Heart left ventricle (tissue), 16 donors: ENCODE measurements at regions not wholly inside any gene's neighbourhood (a gene's known extent, or its start where the extent isn't known, plus 50 kb on each side); places are given as distances from the start of the nearest gene placed in this dataset.

Source experiments
- ATAC-seq, 4 donors: fragments of 200-7000 bp; cut with Tn5 transposase; one replicate each; pipeline ENCODE4 v1.9.1; 2020 to 2022; ENCODE audit warnings: moderate library complexity in 4 of 4, mild to moderate bottlenecking in 3 of 4, moderate number of reproducible peaks in 1 of 4
- DNase-seq, 5 donors: peaks; one replicate each; pipeline ENCODE4 v3.0.0-alpha.2; 2020
- H3K27ac ChIP-seq, 12 donors: fragments of 200-600 bp; sonication (generic) in 4 of 12; one replicate each; pipeline versions ENCODE4 v1.5.0 to v1.8.0; 2016 to 2022; ENCODE audit warnings: mild to moderate bottlenecking in 2 of 12
- H3K27me3 ChIP-seq, 9 donors: fragments of 200-600 bp; sonication (generic) in 2 of 9; one replicate each; pipeline versions ENCODE4 v1.5.1 to v1.8.0; 2016 to 2022; ENCODE audit warnings: mild to moderate bottlenecking in 3 of 9
- H3K36me3 ChIP-seq, 9 donors: fragments of 200-600 bp; sonication (generic) in 2 of 9; one replicate each; pipeline versions ENCODE4 v1.5.0 to v1.8.0; 2018 to 2022; ENCODE audit warnings: mild to moderate bottlenecking in 2 of 9
- H3K4me1 ChIP-seq, 12 donors: fragments of 200-600 bp; sonication (generic) in 4 of 12; one replicate each; pipeline versions ENCODE4 v1.5.0 to v1.8.0; 2016 to 2022; ENCODE audit warnings: mild to moderate bottlenecking in 3 of 12
- H3K4me3 ChIP-seq, 12 donors: fragments of 200-600 bp; sonication (generic) in 4 of 12; one replicate each; pipeline versions ENCODE4 v1.5.0 to v1.8.0; 2017 to 2022; ENCODE audit warnings: mild to moderate bottlenecking in 9 of 12, moderate library complexity in 4 of 12
- H3K9me3 ChIP-seq, 12 donors: fragments of 200-600 bp; sonication (generic) in 4 of 12; one replicate each; pipeline versions ENCODE4 v1.5.0 to v1.8.0; 2016 to 2022; ENCODE audit warnings: mild to moderate bottlenecking in 1 of 12
- POLR2A ChIP-seq, 2 donors: fragments of 450-650 bp; IDR thresholded peaks; one replicate each; pipeline ENCODE4 v1.6.1; 2017; ENCODE audit warnings: antibody characterized with exemption in 2 of 2, mild to moderate bottlenecking in 2 of 2, moderate library complexity in 2 of 2
- WGBS, 4 donors: extraction: QIAGEN DNeasy Blood & Tissue Kit in 2 of 4; methylation state at CpG; one replicate each; pipeline versions ENCODE4 v1.1.5 to v1.1.7; 2013 to 2018; 5-methylcytosine and 5-hydroxymethylcytosine counted together
- intact Hi-C, 10 donors: fragments of 100-400 bp; cut with DNase I; formaldehyde crosslinking; loops; one replicate each; pipeline versions ENCODE4 v1.11.1 to v1.14.2; 2022
- TF ChIP-seq, protein P1 (sequence below), 12 donors: fragments of 200-600 bp; sonication (generic) in 4 of 12; IDR thresholded peaks; one replicate each; pipeline versions ENCODE4 v1.5.0 to v1.8.0; 2018 to 2022; ENCODE audit warnings: antibody characterized with exemption in 12 of 12, mild to moderate bottlenecking in 5 of 12
- donor health status: ischemic (EF 13 %, LVEDD 7.1; RV severe dilation, severe dysfunction).
- donor health status: healthy with polysubstance abuse.
- donor health status: DM: no; HTN: yes; CAD: no.
- donor health status: DM: no; HTN: no; CAD: no.
- donor health status: ischemic (EF 25% LVEDD 6.9; RV normal size, moderate dysfunction).
- donor health status: ischemic (EF 25% LVEDD 5.7; RV mildly dilated, moderate dysfunction).
- donor health status: healthy.
- donor health status: DM: yes; HTN: yes; CAD: no.
- donor health status: ischemic (EF 35%, LVEDD 5.7; RV mildly dilated, moderate dysfunction).
- donor health status: nonischemic (EF 11% LVEDD 7.7; RV severe dilation, severe dysfunction).
- donor health status: DM: yes; HTN: yes; CAD: no.
- donor health status: PGD.
- donor health status: ischemic (EF 29% LVEDD 5.4; RV normal size, mild dysfunction).
- donor health status: nonischemic (EF 23%, LVEDD 6.1; RV moderate dilation, normal function).

DNA sequence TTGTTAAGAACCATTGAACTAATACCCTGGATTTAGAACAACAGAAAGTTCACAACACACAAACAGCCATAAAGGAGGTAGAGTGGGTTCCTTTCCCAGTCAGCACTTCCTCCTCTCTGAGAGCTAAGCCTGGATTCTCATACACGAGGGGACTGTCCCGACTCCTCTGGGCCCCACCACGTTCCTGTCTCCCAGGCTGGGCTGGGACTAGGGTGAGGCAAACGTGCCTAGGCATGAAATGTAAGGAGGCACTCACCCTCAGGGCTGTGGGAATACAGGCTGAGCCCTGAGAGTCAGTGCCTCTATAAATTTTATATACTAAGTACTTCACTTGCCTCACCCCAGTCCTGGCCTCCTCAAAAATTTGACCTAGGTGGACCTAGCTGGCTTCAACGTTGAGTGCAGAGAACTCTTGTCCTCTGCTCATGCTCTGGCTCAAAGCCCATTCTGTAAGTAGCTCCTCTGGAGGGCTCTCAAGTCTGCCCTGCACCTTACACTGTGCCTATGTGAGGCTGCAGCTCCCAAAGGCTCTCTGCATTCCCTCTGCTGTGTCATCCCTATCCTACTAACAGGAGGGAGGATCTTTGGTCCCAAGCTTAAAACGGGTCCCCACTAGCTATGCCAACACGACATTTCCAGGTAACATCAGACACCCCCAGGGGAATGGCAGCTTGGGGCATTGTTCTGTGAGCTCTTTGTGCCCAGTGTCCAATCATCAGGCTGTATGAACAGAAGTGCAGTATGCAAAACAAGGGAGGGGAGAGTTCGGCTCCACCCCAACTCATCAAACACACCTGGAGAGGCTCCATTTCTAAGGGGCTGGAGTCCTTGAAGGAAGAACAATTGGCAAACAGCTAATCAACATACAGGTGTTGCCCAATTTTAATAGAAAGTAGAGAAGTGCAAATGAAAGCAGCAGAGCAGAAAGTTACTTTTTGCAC lies 233.2 kb downstream of the RPLP1 start:
- peaks cover 0 to 21% (median 0%) of the 10 kb centered on the region in 9 donors for H3K27me3 ChIP-seq
- H3K9me3 ChIP-seq = peaks cover 0 to 48% (median 15%) of the 10 kb centered on the region in 12 donors
- no peaks in the 10 kb centered on the region for H3K4me1 ChIP-seq
- no peaks in the 10 kb centered on the region for H3K36me3 ChIP-seq
- TF ChIP-seq, protein P1, sequence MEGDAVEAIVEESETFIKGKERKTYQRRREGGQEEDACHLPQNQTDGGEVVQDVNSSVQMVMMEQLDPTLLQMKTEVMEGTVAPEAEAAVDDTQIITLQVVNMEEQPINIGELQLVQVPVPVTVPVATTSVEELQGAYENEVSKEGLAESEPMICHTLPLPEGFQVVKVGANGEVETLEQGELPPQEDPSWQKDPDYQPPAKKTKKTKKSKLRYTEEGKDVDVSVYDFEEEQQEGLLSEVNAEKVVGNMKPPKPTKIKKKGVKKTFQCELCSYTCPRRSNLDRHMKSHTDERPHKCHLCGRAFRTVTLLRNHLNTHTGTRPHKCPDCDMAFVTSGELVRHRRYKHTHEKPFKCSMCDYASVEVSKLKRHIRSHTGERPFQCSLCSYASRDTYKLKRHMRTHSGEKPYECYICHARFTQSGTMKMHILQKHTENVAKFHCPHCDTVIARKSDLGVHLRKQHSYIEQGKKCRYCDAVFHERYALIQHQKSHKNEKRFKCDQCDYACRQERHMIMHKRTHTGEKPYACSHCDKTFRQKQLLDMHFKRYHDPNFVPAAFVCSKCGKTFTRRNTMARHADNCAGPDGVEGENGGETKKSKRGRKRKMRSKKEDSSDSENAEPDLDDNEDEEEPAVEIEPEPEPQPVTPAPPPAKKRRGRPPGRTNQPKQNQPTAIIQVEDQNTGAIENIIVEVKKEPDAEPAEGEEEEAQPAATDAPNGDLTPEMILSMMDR (IDR thresholded peaks at IDR 0.05) = no peak
- no peak for TF ChIP-seq POLR2A (IDR thresholded peaks at IDR 0.05)
- no peak overlapping the region for H3K27ac ChIP-seq
- no peak for DNase-seq
- intact Hi-C loops = no loop called here
- H3K4me3 ChIP-seq = no peak overlapping the region
- WGBS, 4 donors = 65 to 72% (median 68%) methylated on average over 7 to 8 of the region's 8 CpGs
- no peak for ATAC-seq

DNA sequence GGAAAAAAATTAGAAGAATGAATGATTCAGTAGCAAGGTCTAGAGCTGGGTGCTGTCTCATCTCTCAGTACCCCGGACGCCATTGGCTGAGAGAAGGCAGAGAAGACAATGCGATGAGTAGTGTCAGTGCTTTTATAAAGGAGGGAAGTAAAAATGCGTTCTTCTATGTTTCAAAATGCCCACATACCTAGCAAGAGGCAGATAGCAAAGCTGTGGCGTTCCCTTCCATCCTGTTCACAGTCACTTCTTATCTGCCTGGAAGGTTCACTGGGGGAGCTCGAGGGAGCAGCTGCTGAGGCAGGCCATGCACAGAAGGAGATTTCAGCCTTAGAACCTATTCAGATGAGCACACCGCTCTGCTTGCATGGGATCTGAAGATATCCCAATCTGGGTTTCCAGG lies 234.0 kb downstream of the RPLP1 start:
- H3K9me3 ChIP-seq = peaks cover 0 to 48% (median 15%) of the 10 kb centered on the region in 12 donors
- ATAC-seq = no peak
- no peak for TF ChIP-seq POLR2A (IDR thresholded peaks at IDR 0.05)
- TF ChIP-seq, protein P1 (IDR thresholded peaks at IDR 0.05) = no peak
- H3K4me1 ChIP-seq = no peaks in the 10 kb centered on the region
- DNase-seq = no peak
- WGBS, 4 donors = 48 to 57% (median 53%) methylated on average over 7 of the region's 7 CpGs
- H3K4me3 ChIP-seq = no peak overlapping the region
- intact Hi-C loops = no loop called here
- H3K27ac ChIP-seq = no peak overlapping the region
- peaks cover 0 to 21% (median 0%) of the 10 kb centered on the region in 9 donors for H3K27me3 ChIP-seq
- H3K36me3 ChIP-seq = no peaks in the 10 kb centered on the region

DNA sequence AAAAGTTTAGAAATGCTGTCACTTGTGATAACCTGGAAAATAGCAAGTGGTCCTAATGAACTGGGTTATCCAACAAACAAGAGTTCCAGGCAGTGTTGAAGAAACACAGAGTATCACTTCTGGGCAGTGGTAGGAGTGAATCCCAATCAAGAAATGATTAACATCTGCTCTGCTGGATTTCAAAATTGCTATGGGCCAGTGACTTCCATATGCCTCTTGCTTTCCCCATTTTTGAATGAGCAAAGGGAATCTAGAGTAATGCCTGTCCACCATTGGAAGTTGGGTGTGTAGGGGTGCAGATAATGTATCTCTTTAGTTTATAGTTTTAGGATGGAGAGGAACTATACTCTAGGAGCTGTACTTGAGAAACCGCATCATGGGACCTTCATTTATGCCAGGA lies 236.5 kb downstream of the RPLP1 start:
- H3K27ac ChIP-seq = no peak overlapping the region
- H3K4me1 ChIP-seq = peaks cover 0 to 6% (median 0%) of the 10 kb centered on the region in 12 donors
- intact Hi-C loops = no loop called here
- 92 to 97% (median 94%) methylated on average over 1 of the region's 1 CpG for WGBS, 4 donors
- ATAC-seq = no peak
- DNase-seq = no peak
- H3K9me3 ChIP-seq = peaks cover 0 to 30% (median 13%) of the 10 kb centered on the region in 12 donors
- TF ChIP-seq POLR2A (IDR thresholded peaks at IDR 0.05) = no peak
- TF ChIP-seq, protein P1 (IDR thresholded peaks at IDR 0.05) = no peak
- no peaks in the 10 kb centered on the region for H3K36me3 ChIP-seq
- H3K4me3 ChIP-seq = no peak overlapping the region
- peaks cover 0 to 21% (median 0%) of the 10 kb centered on the region in 9 donors for H3K27me3 ChIP-seq

DNA sequence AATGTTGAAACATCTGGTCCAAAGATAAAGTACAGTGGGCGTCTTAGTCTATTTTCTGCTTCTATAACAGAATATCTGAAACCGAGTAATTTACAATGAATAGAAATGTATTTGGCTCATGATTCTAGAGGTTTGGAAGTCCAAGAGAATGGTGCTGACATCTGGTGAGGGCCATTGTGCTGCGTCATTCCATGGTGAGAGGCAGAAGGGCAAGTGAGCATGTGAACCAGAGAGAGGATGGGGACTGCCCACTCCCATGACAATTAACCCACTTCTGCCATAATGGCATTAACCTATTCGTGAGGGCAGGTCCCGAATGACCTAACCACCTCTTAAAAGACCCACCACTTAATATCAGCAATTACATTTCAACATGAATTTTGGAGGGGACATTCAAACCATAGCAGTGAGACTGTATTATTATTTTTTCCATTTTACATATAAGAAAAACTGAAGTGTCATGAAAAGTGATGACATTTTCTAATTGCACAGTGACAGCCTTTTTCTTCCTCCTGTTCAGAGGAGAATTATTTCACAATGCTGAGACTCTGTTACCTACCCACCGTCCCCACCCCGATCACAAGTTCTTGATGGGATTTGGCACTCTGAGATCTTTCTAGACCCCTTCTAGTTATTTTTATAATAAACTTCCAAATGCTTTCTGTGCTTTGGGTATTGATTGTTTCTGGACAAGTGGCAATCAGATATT lies 238.8 kb downstream of the RPLP1 start:
- intact Hi-C loops = loop anchor here in 1 of 10 donors (10.0 kb wide), 1 partner anchor 63 kb away; no protein-coding TSS in a partner anchor
- no peak for ATAC-seq

More for the DNA sequence above, 238.8 kb downstream of the RPLP1 start:
- no peak for DNase-seq
- no peak overlapping the region for H3K4me3 ChIP-seq
- 82 to 85% (median 84%) methylated on average over 7 of the region's 7 CpGs for WGBS, 4 donors
- H3K27me3 ChIP-seq = peaks cover 0 to 8% (median 0%) of the 10 kb centered on the region in 9 donors
- H3K27ac ChIP-seq = no peak overlapping the region
- H3K9me3 ChIP-seq = peaks cover 0 to 26% (median 13%) of the 10 kb centered on the region in 12 donors
- TF ChIP-seq, protein P1 (IDR thresholded peaks at IDR 0.05) = no peak
- TF ChIP-seq POLR2A (IDR thresholded peaks at IDR 0.05) = no peak
- no peaks in the 10 kb centered on the region for H3K36me3 ChIP-seq
- H3K4me1 ChIP-seq = peaks cover 0 to 6% (median 0%) of the 10 kb centered on the region in 12 donors
